GM06990 (cell line): ENCODE measurements at regions not wholly inside any gene's neighbourhood (a gene's known extent, or its start where the extent isn't known, plus 50 kb on each side); places are given as distances from the start of the nearest gene placed in this dataset.

Experiments
- DNase-seq: peaks from one replicate; pipeline ENCODE4 v3.0.0-alpha.2; 2011; ENCODE audit not compliant: insufficient read length; ENCODE audit errors: extremely low read depth
- H3K27me3 ChIP-seq: replicated peaks from 2 replicates; pipeline ENCODE4 v1.6.0; 2011; ENCODE audit warnings: low read length; ENCODE audit not compliant: control insufficient read depth, insufficient read depth
- H3K36me3 ChIP-seq: 2 replicates; pipeline ENCODE4 v1.5.1; 2011; ENCODE audit warnings: low read length; ENCODE audit not compliant: control insufficient read depth, insufficient read depth
- H3K4me3 ChIP-seq: replicated peaks from 2 replicates; pipeline ENCODE4 v1.5.1; 2011; ENCODE audit warnings: low read depth, mild to moderate bottlenecking, control low read depth, low read length
- CTCF ChIP-seq: IDR thresholded peaks from 2 replicates; pipeline ENCODE4 v1.5.1; 2011; ENCODE audit warnings: low read length, control low read depth, mild to moderate bottlenecking, inconsistent platforms; ENCODE audit not compliant: insufficient read depth, poor library complexity, severe bottlenecking

GRCh38 chr11:33959855-33960400 lies 68.1 kb upstream of the LMO2 start:
- DNase-seq = no peak
- no peaks in the 10 kb centered on the region for H3K27me3 ChIP-seq
- TF ChIP-seq CTCF = no peak
- H3K36me3 ChIP-seq = no peaks in the 10 kb centered on the region
- H3K4me3 ChIP-seq = no peak overlapping the region

DNA sequence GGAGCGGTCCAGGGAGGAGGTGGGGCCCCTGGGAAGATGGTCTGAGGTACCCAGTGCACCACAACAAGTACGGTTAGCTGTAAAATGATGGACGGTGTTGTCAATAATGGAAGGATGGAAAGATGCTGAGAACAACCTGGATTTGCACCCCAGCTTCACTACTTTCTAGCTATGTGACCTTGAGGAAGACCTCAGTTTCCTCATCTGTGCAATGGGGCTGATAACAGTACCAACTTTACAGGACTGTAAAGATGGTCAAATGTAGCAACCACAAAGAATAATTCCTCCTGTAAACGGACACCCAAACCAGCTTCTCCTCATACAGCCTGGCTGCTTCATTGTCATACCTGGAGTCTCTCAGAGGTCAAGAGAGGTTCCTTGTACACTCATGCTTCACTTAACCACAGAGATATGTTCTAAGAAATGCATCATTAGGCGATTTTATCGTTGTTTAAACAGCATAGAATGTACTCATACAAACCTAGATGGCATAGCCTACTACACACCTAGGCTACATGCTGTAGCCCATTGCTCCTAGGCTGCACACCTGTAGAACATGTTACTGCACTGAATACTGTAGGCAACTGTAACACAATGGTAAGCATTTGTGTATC lies 65.5 kb upstream of the LMO2 start:
- no peak overlapping the region for H3K4me3 ChIP-seq
- TF ChIP-seq CTCF = no peak
- H3K27me3 ChIP-seq = no peaks in the 10 kb centered on the region
- H3K36me3 ChIP-seq = no peaks in the 10 kb centered on the region
- DNase-seq = no peak

- Histone ChIP-seq H3K36me3 (no peaks in the 10 kb centered on the region), H3K27me3 (no peaks in the 10 kb centered on the region), H3K4me3 (no peak overlapping the region)
- DNase-seq = no peak
- no peak for TF ChIP-seq CTCF
Observed at GRCh38 chr11:33956611-33957010, 64.7 kb upstream of the LMO2 start.

DNA sequence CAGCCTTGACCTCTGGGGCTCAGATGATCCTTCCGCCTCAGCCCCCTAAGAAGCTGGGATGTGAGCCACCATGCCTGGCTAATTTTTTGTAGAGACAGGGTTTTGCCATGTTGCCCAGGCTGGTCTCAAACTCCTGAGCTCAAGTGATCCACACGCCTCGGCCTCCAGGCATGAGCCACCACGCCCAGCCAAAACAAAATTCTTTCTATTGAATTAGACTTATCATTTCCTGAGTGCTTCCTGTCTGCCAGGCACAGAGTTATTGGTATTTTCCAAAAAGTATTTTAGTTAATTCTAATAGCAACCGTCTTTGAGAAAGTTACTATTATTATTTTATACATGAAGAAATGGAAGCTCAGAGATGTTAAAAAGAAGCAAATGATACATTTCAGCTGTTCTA lies 61.4 kb upstream of the LMO2 start:
- Histone ChIP-seq H3K4me3 (no peak overlapping the region), H3K36me3 (no peaks in the 10 kb centered on the region), H3K27me3 (no peaks in the 10 kb centered on the region)
- no peak for DNase-seq
- TF ChIP-seq CTCF = no peak

DNA sequence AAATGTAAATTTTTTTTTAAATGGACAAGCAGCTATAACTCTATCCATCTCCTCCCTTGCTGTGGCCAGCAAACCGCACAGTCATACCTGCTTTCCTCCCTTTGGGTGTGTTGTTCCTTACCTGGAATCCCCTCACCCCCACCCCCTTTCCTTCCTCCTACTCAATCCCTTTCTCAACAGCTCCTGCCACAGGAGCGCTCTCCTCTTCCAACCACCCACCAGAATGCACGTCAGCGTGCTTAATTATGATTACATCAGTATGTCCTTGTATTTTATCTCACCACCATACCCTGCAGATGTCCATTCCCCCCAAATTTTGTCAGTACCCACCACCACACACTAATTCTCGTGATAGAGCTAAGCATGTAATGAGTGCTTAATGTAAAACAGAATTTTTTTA lies 60.9 kb upstream of the LMO2 start:
- H3K27me3 ChIP-seq = no peaks in the 10 kb centered on the region
- no peak for TF ChIP-seq CTCF
- H3K36me3 ChIP-seq = no peaks in the 10 kb centered on the region
- DNase-seq = no peak
- H3K4me3 ChIP-seq = no peak overlapping the region
